NB4 (cell line): ENCODE measurements at regions not wholly inside any gene's neighbourhood (a gene's known extent, or its start where the extent isn't known, plus 50 kb on each side); places are given as distances from the start of the nearest gene placed in this dataset.

Source experiments
- MYC ChIP-seq: IDR thresholded peaks from 2 replicates; pipeline ENCODE4 v1.6.1; 2011; ENCODE audit warnings: low read depth, low read length
- POLR2A ChIP-seq: IDR thresholded peaks from 2 replicates; pipeline ENCODE4 v1.6.1; 2011; ENCODE audit warnings: mild to moderate bottlenecking; ENCODE audit not compliant: insufficient read length; ENCODE audit errors: extremely low read depth
- TF ChIP-seq, protein P1 (sequence below): IDR thresholded peaks from one replicate; pipeline ENCODE4 v1.5.1; 2012; ENCODE audit warnings: low read depth, low read length

- TF ChIP-seq, protein P1, sequence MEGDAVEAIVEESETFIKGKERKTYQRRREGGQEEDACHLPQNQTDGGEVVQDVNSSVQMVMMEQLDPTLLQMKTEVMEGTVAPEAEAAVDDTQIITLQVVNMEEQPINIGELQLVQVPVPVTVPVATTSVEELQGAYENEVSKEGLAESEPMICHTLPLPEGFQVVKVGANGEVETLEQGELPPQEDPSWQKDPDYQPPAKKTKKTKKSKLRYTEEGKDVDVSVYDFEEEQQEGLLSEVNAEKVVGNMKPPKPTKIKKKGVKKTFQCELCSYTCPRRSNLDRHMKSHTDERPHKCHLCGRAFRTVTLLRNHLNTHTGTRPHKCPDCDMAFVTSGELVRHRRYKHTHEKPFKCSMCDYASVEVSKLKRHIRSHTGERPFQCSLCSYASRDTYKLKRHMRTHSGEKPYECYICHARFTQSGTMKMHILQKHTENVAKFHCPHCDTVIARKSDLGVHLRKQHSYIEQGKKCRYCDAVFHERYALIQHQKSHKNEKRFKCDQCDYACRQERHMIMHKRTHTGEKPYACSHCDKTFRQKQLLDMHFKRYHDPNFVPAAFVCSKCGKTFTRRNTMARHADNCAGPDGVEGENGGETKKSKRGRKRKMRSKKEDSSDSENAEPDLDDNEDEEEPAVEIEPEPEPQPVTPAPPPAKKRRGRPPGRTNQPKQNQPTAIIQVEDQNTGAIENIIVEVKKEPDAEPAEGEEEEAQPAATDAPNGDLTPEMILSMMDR, result no peak
- TF ChIP-seq POLR2A (no peak), MYC (no peak)
Measured at GRCh38 chr2:200247494-200247893, 59.0 kb upstream of the SPATS2L start.
